ENCODE measurements at regions not wholly inside any gene's neighbourhood (a gene's known extent, or its start where the extent isn't known, plus 50 kb on each side); places are given as distances from the start of the nearest gene placed in this dataset.
"Not testable (repeated sequence)": the region's sequence is repeated elsewhere in the genome, so short reads cannot be mapped to it uniquely, and the experiment has no call there.

DNA sequence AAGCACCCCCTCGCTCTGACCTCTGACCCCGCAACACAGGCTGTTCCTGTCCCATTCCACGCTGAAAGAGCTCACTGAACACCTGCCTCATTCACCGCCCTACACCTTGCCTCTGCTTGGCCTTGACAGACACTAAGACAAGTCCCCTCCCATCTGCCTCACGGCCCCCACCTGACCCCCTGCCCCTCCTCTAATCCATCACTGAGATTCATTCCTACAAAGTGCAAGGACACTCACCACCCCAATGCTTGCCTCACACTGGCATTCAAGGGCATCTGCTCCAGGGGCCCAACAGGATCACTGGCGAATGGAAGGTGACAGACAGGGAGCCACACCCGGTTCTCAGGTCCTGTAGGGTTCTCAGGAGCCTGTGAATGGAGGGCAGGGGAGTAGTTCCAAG is 68.1 kb upstream of the NANOS1 start:
- Histone ChIP-seq H3K27ac (ENCODE audit: extremely low read depth, low read depth, low read length) (no peak overlapping the region), H3K4me1 (ENCODE audit: control insufficient read depth, insufficient read depth, low read length) (no peaks in the 10 kb centered on the region), H3K9me3 (ENCODE audit: control insufficient read depth, insufficient read depth, low read depth, low read length) (no peaks in the 10 kb centered on the region), H3K4me3 (ENCODE audit: low read depth, low read length) (no peak overlapping the region), H3K36me3 (ENCODE audit: control insufficient read depth in 2 of 2, insufficient read depth in 1 of 2, low read length in 2 of 2) (no peaks in the 10 kb centered on the region)
- CTCF ChIA-PET, result no interaction called here
- TF ChIP-seq FEZF1 (tag by site-specific recombination; IDR thresholded peaks at IDR 0.05), result no peak
- TF ChIP-seq, protein P1, sequence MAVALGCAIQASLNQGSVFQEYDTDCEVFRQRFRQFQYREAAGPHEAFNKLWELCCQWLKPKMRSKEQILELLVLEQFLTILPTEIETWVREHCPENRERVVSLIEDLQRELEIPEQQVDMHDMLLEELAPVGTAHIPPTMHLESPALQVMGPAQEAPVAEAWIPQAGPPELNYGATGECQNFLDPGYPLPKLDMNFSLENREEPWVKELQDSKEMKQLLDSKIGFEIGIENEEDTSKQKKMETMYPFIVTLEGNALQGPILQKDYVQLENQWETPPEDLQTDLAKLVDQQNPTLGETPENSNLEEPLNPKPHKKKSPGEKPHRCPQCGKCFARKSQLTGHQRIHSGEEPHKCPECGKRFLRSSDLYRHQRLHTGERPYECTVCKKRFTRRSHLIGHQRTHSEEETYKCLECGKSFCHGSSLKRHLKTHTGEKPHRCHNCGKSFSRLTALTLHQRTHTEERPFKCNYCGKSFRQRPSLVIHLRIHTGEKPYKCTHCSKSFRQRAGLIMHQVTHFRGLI (tag by site-specific recombination; IDR thresholded peaks at IDR 0.05), result no peak
- TF ChIP-seq ZNF664 (tag by site-specific recombination; IDR thresholded peaks at IDR 0.05), result no peak
- TF ChIP-seq, protein P2, sequence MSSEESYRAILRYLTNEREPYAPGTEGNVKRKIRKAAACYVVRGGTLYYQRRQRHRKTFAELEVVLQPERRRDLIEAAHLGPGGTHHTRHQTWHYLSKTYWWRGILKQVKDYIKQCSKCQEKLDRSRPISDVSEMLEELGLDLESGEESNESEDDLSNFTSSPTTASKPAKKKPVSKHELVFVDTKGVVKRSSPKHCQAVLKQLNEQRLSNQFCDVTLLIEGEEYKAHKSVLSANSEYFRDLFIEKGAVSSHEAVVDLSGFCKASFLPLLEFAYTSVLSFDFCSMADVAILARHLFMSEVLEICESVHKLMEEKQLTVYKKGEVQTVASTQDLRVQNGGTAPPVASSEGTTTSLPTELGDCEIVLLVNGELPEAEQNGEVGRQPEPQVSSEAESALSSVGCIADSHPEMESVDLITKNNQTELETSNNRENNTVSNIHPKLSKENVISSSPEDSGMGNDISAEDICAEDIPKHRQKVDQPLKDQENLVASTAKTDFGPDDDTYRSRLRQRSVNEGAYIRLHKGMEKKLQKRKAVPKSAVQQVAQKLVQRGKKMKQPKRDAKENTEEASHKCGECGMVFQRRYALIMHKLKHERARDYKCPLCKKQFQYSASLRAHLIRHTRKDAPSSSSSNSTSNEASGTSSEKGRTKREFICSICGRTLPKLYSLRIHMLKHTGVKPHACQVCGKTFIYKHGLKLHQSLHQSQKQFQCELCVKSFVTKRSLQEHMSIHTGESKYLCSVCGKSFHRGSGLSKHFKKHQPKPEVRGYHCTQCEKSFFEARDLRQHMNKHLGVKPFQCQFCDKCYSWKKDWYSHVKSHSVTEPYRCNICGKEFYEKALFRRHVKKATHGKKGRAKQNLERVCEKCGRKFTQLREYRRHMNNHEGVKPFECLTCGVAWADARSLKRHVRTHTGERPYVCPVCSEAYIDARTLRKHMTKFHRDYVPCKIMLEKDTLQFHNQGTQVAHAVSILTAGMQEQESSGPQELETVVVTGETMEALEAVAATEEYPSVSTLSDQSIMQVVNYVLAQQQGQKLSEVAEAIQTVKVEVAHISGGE (tag by site-specific recombination; conservative IDR thresholded peaks at IDR 0.05; ENCODE audit: low read depth), result no peak
- no peak for TF ChIP-seq SP7 (tag by site-specific recombination; IDR thresholded peaks at IDR 0.05)
- TF ChIP-seq KLF16 (tag by site-specific recombination; IDR thresholded peaks at IDR 0.05), result no peak
- no peak for TF ChIP-seq MYNN (tag by site-specific recombination; IDR thresholded peaks at IDR 0.05; ENCODE audit: borderline replicate concordance)
- no peak for TF ChIP-seq ZNF155 (tag by site-specific recombination; IDR thresholded peaks at IDR 0.05)
- no peak for TF ChIP-seq IKZF3 (tag by site-specific recombination; IDR thresholded peaks at IDR 0.05)
- TF ChIP-seq ZNF544 (tag by site-specific recombination; IDR thresholded peaks at IDR 0.05), result no peak
- no peak for TF ChIP-seq ZNF785 (tag by site-specific recombination; IDR thresholded peaks at IDR 0.05)
- TF ChIP-seq ZNF555 (tag by site-specific recombination; conservative IDR thresholded peaks at IDR 0.05), result no peak
- no peak for TF ChIP-seq ZXDB (tag by site-specific recombination; IDR thresholded peaks at IDR 0.05)
- TF ChIP-seq ZNF2 (tag by site-specific recombination; IDR thresholded peaks at IDR 0.05), result no peak
- TF ChIP-seq, protein P3, sequence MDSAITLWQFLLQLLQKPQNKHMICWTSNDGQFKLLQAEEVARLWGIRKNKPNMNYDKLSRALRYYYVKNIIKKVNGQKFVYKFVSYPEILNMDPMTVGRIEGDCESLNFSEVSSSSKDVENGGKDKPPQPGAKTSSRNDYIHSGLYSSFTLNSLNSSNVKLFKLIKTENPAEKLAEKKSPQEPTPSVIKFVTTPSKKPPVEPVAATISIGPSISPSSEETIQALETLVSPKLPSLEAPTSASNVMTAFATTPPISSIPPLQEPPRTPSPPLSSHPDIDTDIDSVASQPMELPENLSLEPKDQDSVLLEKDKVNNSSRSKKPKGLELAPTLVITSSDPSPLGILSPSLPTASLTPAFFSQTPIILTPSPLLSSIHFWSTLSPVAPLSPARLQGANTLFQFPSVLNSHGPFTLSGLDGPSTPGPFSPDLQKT (IDR thresholded peaks at IDR 0.05; ENCODE audit: borderline replicate concordance, low read depth, low read length), result no peak
- no peak for TF ChIP-seq ZBTB8A (tag by site-specific recombination; IDR thresholded peaks at IDR 0.05)
- TF ChIP-seq ZNF473 (tag by site-specific recombination; IDR thresholded peaks at IDR 0.05), result no peak
- no peak for TF ChIP-seq KLF7 (tag by site-specific recombination; IDR thresholded peaks at IDR 0.05; ENCODE audit: borderline replicate concordance)
- TF ChIP-seq ZNF132 (tag by site-specific recombination; IDR thresholded peaks at IDR 0.05; ENCODE audit: borderline replicate concordance), result no peak
- POLR2A ChIA-PET, result no interaction called here

DNA sequence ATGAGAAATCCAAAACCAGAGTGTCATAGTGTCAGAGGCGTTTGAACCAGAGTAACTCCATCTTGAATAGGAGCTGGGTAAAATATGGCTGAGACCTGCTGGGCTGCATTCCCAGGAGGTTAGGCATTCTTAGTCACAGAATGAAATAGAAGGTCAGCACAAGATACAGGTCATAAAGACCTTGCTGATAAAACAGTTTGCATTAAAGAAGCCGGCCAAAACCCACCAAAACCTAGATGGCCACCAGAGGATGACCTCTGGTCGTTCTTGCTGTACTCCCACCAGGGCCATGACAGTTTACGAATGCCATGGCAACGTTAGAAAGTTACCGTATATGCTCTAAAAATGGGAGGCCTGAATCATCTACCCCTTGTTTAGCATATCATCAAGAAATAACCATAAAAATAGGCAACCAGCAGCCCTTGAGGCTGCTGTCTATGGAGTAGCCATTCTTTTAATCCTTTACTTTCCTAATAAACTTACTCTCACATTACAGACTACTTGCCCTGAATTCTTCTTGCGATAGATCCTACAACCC is 67.1 kb upstream of the NANOS1 start:
- H3K9me3 ChIP-seq (ENCODE audit: control insufficient read depth, insufficient read depth, low read depth, low read length); H3K4me3 ChIP-seq (ENCODE audit: low read depth, low read length); H3K27ac ChIP-seq (ENCODE audit: extremely low read depth, low read depth, low read length); POLR2A ChIA-PET; H3K4me1 ChIP-seq (ENCODE audit: control insufficient read depth, insufficient read depth, low read length); CTCF ChIA-PET; H3K36me3 ChIP-seq (ENCODE audit: control insufficient read depth in 2 of 2, insufficient read depth in 1 of 2, low read length in 2 of 2): not testable (repeated sequence)
